GM21390 (cell line): ENCODE measurements at regions not wholly inside any gene's neighbourhood (a gene's known extent, or its start where the extent isn't known, plus 50 kb on each side); places are given as distances from the start of the nearest gene placed in this dataset.
A peak's percentile ranks its signal among the peaks of the same experiment; 100 is the strongest.
"Not testable (repeated sequence)": the region's sequence is repeated elsewhere in the genome, so short reads cannot be mapped to it uniquely, and the experiment has no call there.

Experiments used
- ATAC-seq: cut with Tn5 transposase; IDR thresholded peaks from one replicate; pipeline ENCODE4 v1.9.1; 2021; ENCODE audit not compliant: unreplicated experiment

DNA sequence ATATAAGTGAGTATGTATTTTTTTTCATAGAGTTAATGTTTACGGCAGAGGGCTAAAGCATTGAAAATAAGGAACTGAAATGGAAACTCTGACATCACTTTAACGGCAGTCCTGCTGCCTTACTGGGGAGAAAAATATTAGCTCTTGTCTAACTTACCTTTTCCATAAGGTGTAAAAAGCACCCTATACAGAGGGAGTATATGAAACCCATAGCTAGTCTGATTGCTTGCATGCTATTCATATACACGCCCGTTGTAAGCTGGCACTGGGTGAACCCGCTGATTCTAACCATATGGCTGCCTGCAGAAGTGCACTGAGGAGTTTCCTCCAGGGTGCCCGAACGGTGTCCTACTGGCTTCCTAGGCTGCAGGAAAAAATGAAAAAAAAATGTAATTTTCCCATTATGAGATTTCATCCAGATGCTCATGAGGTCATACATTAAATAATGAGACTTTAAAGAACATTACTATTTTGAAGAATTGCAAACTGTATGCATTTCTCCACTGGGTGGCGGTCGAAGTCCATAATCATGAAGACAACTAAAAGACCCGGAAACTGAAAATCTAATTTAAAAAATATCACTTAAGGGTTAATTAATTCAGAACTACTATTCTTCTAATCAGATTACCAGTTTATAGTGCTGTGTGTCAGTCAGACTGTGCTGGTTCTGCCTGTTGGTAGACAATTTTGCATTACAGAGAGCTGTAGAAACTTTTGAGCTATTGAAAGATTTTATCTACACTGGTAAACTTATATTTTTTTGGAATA is 144.7 kb downstream of the ALX1 start:
- ATAC-seq: peak; percentile 87

DNA sequence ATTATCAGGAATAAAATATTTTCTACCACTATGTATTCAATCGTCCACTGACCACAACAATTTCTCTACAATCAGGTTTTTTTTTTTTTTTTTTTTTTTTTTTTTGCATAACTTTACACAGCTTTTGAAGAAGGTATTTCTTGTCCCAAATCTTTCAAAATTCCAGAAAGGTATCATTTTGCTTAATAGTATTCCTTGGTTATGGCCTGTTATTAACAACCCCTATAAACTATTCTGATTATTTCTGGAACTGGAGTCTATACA is 145.3 kb downstream of the ALX1 start:
- no peak for ATAC-seq

DNA sequence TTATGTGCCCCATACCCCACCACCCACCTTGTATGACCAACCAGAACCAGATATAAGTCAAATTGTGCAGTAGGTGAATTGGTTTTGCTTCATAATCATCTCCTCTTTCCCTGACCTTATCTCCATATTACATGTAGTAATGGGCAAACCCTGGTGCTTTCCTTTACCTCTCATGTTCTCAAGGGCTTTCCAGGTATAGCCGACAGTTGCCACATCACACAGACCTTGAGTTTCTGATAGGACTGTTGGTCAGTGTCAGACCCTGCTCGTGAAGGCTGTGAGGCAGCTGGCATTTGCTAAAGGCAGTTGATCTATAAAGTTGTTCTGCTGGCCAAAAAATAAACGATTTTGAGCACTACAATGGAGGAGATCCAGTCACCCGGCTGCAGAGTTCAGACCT is 145.9 kb downstream of the ALX1 start:
- ATAC-seq: no peak

DNA sequence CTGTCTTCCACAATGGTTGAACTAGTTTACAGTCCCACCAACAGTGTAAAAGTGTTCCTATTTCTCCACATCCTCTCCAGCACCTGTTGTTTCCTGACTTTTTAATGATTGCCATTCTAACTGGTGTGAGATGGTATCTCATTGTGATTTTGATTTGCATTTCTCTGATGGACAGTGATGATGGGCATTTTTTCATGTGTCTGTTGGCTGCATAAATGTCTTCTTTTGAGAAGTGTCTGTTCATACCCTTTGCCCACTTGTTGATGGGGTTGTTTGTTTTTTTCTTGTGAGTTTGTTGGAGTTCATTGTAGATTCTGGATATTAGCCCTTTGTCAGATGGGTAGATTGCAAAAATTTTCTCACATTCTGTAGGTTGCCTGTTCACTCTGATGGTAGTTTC is 153.1 kb downstream of the ALX1 start:
- ATAC-seq: not testable (repeated sequence)

DNA sequence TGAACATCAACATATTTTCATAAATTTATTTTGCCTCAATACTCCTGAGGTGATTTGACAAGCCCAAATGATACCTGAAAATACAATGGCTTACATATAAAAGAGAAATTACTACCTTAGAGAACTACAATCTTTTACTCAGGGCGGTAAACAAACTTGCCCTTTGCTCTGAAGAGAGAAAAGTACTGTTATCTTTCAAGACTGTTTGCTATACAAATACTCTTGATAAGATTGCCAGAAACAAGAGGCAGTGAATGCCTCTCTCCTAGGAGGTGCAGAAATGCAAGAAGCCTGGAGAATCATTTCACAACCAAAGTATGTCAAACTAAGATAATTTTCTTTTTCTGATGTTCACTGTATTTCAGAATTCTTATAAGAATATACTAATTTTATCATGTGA is 160.3 kb downstream of the ALX1 start:
- no peak for ATAC-seq

DNA sequence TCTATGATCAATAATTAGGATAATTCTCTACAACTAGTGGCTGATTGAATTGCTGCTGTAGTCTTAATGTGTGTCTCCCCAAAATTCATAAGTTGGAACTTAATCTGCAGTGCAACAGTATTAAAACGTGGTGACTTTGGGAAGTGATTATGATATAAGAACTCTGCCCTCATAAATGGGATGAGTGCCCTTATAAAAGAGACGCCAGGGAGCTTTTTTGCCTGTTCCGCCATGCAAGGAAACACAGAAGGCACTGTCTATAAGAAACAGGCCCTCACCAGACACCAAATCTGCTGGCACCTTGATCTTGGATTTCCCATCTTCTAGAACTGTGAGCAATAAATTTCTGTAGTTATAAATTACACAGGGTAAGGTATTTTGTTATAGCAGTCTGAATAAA is 161.0 kb downstream of the ALX1 start:
- no peak for ATAC-seq

DNA sequence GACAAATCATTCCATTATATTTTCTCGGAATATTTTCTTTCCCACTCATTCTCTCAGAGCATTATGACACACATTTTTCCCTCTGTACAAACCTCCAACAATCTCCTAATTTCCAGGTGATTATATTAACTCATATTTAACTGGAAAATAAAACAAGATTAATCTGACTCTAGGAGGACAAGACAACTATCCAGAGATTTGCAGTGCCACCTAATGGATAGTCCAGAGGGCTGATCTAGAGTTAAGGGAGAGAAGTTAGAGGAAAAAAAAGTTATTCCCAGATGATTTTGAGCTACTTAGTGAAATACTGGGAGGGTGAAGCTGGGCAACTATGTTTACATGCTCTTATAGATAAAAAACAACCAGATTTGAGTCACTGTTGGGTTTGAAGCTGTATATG is 161.7 kb downstream of the ALX1 start:
- no peak for ATAC-seq

DNA sequence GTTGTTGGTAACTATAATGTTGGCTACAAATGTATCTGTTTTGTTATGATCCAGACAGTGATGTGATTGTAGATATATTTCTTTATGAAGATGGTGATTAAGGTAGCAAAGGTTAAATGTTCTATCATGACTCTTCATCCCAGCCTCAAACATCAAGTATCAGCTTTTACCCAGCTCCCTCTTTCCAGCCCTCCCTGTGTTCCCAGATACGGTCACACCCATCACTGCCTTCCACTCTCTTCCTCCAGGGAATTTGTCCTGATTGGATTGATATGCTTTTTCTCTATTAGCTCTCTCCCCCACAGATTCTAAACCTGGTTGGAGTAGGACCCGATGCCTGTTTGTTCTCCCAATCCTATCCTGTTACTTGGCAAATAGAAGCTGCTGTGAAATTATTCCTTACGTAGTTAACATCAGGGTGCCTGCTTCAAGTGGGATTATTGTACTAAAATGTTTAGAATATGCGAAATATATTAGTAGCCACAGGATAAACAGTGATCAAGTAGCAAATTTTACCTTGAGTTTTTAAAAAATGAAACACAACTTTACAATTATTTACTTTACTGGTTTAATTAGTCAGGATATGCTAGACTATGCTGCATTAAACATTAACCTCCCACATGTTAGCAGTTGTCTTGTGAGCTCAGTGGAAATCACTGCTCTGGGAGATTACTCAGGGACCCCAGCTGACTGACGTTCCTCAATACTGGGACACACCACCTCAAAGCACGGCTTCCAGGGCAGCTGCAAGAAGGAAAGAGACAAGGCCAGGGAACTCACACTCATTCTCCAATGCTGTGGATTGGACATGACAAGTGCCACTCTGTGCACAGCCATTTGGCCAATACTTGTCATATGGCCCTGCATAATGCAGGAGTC is 165.3 kb downstream of the ALX1 start:
- no peak for ATAC-seq

DNA sequence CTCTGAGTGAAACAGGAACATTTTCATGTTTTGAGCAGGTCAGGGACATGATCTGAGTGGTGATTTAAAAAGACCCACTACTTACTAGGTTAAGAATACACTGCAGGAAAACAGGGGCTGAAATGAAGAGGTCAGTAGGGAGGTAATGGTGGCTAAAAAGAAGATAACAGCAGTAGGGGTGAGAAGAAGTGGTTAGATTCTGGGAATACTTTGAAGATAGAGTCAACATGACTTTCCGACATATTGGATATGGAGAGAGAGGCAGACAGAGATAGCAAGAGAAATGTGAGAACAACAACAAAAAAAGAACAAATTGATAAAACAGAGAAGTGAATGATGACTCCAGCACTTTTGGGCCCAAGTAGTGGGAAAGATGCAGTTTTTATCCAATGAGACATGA is 168.0 kb downstream of the ALX1 start:
- no peak for ATAC-seq

DNA sequence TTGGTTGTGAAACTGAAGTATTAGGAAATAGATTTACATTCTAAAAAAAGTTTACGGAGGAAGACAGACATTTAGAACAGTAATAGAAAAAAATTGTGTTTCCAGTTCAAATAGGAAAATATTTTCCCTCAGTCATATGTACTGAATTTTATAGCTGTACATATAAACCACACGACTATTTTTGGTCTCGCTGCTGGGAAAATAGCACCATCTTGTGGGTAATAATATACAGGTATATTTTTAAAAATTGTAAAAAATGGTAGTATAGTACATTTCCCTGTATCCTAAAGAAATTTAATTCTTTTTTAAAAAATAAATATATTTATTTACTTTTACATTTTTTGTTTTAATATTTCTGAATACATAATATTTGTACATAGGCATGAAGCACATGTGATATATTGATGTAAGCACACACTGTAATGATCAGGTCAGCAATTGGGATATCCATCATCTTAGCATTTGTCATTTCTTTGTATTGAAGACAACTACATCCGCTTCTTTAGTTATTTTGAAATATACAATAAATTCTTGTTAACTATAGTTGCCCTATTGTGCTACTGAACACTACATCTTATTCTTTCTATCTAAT is 168.6 kb downstream of the ALX1 start:
- peak; percentile 58 for ATAC-seq

DNA sequence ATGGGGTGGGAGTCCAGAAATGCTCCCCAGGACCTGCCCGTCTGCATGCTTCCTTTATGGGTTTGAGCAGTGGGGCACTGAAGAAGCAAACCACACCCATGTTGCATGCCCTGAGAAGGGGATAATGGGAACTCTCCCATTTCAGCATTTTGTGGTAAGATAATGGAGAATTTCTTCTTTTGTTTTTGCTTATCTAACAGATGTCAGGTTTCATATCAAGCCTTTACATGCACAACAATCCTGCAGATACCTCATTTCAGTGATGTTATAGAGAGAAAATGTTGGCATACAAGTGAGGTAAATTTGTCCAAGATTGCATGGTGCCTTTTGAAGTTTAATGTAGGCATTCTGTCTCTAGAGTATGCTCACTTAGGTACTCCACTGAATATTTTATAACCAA is 177.0 kb downstream of the ALX1 start:
- no peak for ATAC-seq

DNA sequence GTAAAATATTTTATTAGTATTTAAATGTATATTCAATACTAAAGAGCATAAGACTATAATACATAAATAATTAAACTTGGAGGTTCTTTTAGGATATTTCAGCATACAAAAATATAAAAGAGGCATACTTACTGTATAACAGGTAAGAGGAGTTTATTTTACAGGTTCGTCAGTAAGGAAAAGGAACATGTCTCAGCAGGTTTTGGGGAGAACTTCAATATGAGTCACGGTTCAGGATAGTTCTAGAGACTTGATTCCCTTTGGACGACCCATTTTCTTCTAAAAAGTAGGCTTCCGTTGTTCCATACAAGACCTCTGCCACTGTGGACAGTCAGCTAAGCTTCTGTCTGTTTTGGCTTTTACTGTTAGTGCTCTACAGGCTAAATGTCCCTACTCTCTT is 181.1 kb downstream of the ALX1 start:
- no peak for ATAC-seq

DNA sequence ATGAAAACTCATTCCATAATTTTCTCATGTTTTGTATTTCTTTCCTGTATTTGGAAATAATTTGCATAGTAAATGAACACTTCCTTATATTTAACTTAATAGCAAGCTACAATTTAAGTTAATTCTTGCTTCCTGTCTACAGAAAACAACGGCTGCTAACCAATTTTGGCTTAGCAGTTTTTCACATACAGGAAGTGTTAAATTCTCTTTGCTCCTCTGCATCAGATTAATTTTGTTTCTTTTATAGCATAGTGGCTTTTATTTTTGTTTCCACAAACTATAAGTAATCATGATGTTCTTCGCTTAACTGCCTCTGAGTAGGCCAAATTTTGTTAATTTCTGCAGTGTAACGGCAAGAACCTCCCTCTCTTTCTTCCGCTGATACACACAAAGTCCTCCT is 182.9 kb downstream of the ALX1 start:
- ATAC-seq: no peak

DNA sequence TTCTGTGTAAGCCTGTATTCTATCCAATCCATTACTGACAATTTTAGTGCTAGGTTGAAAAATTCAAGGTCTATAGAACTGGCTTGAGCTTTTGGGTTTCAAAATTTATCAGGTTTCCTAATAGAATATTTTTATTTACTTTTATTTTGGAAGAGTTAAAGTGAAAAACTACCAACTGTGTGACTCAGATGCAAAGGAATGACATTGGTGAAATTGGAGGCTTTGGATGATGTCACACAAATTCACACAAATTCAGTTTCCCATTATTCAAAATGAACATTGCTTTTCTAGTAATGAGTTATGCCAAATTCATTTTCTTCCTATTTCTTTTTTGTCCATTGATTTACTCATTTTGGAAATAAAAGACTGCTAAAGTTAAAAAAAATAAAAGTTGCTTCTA is 186.9 kb downstream of the ALX1 start:
- no peak for ATAC-seq

DNA sequence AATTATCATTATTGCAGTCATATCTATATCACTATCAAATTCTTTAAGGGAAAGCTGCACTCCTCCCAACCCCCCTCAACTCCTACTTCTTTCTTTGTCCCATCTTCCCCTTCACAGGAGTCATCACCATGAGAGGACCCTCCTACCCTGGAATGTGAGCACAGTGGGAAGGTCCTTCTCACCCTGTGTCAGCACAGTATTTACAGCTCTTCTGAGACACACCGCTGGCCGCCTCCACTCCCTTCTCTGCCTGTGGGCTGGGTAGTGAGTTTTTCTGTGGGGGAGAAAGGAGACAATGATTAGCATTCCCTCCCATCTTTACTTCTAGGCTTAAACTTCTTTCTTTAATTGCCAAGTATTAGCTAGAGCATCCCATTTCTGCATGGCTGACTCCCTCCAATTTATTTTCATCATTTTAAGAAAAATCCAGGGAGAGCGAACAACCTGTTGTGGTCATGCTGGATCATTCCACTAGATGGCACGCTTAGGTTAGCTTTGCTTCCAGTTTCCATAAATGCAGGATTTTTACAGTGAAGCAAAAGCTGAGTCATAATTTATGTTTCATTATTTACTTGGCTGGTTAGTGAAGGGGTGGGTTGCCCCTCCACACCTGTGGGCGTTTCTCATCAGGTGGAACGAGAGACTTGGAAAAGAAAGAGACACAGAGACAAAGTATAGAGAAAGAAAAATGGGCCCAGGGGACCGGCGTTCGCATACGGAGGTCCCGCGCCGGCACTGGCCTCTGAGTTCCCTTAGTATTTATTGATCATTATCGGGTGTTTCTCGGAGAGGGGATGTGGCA is 188.5 kb downstream of the ALX1 start:
- ATAC-seq: peak; percentile 91

DNA sequence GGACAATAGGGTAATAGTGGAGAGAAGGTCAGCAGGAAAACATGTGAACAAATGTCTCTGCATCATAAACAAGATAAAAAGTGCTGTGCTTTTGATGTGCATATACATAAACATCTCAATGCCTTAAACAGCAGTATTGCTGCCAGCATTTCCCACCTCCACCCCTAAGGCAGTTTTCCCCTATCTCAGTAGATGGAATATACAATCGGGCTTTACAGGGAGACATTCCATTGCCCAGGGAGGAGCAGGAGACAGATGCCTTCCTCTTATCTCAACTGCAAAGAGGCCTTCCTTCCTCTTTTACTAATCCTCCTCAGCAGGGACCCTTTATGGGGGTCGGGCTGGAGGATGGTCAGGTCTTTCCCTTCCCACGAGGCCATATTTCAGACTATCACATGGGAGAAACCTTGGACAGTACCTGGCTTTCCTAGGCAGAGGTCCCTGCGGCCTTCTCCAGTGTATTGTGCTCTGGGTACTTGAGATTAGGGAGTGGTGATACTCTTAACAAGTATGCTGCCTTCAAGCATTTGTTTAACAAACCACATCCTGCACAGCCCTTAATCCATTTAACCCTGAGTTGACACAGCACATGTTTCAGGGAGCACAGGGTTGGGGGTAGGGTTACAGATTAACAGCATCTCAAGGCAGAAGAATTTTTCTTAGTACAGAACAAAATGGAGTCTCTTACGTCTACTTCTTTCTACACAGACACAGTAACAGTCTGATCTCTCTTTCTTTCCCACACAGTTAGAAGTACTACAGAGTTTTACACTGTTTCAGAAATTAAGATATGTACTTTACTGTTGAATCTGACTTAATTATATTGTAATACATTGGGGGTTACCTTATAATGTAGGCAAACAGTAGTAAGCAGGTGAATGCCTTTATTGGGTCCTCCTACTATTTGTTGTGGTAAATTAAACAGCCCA is 189.4 kb downstream of the ALX1 start:
- not testable (repeated sequence) for ATAC-seq

DNA sequence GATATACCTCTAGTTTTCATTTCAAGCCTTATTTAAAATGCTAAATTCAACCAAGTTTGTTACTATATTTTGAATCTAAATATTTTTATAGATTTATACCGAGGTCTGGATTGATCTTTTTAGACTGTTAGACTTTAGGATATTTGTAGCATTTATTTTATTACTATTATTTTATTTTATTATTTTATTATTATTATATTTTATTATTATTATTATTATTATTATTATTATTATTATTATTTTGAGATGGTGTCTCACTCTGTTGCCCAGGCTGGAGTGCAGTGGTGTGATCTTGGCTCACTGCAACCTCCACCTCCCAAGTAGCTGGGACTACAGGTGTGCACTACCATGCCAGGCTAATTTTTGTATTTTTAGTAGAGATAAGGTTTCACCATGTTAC is 195.3 kb downstream of the ALX1 start:
- ATAC-seq: not testable (repeated sequence)

DNA sequence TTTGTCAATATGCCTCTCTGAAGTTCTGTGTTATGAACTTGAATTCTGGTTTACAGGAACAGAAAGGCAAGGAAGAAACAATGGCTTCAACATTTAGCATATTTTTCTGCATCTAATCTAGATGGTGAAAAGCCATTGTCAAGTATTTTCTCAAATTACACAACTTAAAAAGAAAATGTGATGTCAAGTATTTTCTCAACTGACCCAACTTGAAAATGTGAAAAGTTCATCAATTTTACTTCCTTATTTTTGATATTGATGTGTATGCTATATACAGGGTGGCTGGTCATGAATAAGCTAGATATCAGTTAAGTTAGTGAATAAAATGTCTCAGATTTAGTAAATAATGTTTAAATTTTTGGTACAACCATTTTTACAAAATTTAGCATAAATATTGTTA is 196.7 kb downstream of the ALX1 start:
- no peak for ATAC-seq

DNA sequence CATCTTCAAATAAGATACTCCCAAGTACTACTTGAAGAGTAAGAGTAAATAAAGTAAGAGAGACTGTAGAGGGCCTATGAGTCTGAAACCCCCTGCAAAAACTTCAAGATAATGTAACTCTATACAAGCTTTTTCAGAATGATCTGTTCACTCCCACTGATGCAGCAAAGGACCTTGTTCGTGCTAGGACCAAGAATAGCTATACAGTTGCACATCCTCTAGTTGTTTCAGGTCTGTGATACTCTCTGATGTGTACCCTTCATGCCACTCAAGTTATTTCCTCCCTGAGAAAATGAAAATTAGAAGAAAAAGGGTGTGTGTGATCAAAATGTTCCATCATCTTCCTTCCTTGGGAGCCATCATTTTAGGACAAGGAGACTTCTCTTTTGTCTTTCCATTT is 204.4 kb downstream of the ALX1 start:
- peak; percentile 92 for ATAC-seq

DNA sequence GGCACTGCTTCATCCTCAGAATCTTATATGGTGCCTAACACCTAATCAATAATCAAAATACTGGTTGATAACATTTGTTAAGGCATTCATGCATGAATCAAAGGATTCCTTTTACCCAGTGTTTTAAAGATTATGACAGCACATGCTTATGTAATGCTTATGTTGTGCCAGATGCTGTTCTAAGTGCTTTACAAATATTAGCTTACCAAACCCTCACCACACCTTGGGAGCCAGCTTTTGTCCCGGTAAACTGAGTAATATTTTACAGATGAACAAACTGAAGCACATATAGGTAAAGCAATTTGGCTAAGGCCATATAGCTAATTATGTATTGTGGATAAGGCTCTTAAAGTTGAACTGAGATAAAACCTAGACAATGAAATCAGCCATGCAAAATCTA is 209.2 kb downstream of the ALX1 start:
- no peak for ATAC-seq
